Fibroblast of lung (primary cell): ENCODE measurements at regions not wholly inside any gene's neighbourhood (a gene's known extent, or its start where the extent isn't known, plus 50 kb on each side); places are given as distances from the start of the nearest gene placed in this dataset.

Experiments used
- CTCF ChIP-seq, 2 donors: IDR thresholded peaks in 1 of 2; conservative IDR thresholded peaks in 1 of 2; 1 replicate in 1 of 2; 2 replicates in 1 of 2; pipeline ENCODE4 v1.5.1; 2011 to 2012; ENCODE audit warnings: low read length in 2 of 2, control low read depth in 1 of 2, inconsistent platforms in 1 of 2, low read depth in 1 of 2, mild to moderate bottlenecking in 1 of 2
- EZH2 ChIP-seq: IDR thresholded peaks from 2 replicates; pipeline ENCODE4 v1.5.1; 2012; ENCODE audit warnings: low read length, control low read depth, mild to moderate bottlenecking; ENCODE audit errors: missing control alignments

- no peak for TF ChIP-seq CTCF (conservative IDR thresholded peaks at IDR 0.05 in 1 of 2, IDR thresholded peaks at IDR 0.05 in 1 of 2; ENCODE audit: low read depth in 1 of 2, low read length in 2 of 2)
- TF ChIP-seq EZH2 = no peak
Observed at GRCh38 chr12:126354633-126355032, 1289.4 kb downstream of the AACS start.
